ENCODE measurements at regions not wholly inside any gene's neighbourhood (a gene's known extent, or its start where the extent isn't known, plus 50 kb on each side); places are given as distances from the start of the nearest gene placed in this dataset.

GRCh38 chr11:11215058-11215815 lies 137.8 kb downstream of the CSNK2A3 start:
- WGBS, 2 donors = 73 to 79% methylated on average over 5 of the region's 5 CpGs
- no peak for DNase-seq (ENCODE audit: low spot score in 2 of 2)
- no peak overlapping the region for H3K4me3 ChIP-seq (ENCODE audit: low read depth, poor library complexity, severe bottlenecking)
- intact Hi-C loops (cut with DNase I; ENCODE audit: low total_unique reads) = no loop called here
- TF ChIP-seq, protein P1, sequence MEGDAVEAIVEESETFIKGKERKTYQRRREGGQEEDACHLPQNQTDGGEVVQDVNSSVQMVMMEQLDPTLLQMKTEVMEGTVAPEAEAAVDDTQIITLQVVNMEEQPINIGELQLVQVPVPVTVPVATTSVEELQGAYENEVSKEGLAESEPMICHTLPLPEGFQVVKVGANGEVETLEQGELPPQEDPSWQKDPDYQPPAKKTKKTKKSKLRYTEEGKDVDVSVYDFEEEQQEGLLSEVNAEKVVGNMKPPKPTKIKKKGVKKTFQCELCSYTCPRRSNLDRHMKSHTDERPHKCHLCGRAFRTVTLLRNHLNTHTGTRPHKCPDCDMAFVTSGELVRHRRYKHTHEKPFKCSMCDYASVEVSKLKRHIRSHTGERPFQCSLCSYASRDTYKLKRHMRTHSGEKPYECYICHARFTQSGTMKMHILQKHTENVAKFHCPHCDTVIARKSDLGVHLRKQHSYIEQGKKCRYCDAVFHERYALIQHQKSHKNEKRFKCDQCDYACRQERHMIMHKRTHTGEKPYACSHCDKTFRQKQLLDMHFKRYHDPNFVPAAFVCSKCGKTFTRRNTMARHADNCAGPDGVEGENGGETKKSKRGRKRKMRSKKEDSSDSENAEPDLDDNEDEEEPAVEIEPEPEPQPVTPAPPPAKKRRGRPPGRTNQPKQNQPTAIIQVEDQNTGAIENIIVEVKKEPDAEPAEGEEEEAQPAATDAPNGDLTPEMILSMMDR (IDR thresholded peaks at IDR 0.05) = no peak
- no peak for TF ChIP-seq POLR2A (IDR thresholded peaks at IDR 0.05)

- 69 to 72% methylated on average over 4 of the region's 4 CpGs for WGBS, 2 donors
- intact Hi-C loops (cut with DNase I; ENCODE audit: low total_unique reads) = no loop called here
- H3K4me3 ChIP-seq (ENCODE audit: low read depth, poor library complexity, severe bottlenecking) = no peak overlapping the region
- DNase-seq (ENCODE audit: low spot score in 2 of 2) = no peak
- no peak for TF ChIP-seq POLR2A (IDR thresholded peaks at IDR 0.05)
- TF ChIP-seq, protein P1 (IDR thresholded peaks at IDR 0.05) = no peak
These were observed 139.9 kb downstream of the CSNK2A3 start for GRCh38 chr11:11213117-11213516.

- no peak overlapping the region for H3K4me3 ChIP-seq (ENCODE audit: low read depth, poor library complexity, severe bottlenecking)
- no peak for DNase-seq (ENCODE audit: low spot score in 2 of 2)
- TF ChIP-seq, protein P1 (IDR thresholded peaks at IDR 0.05) = no peak
- no peak for TF ChIP-seq POLR2A (IDR thresholded peaks at IDR 0.05)
- intact Hi-C loops (cut with DNase I; ENCODE audit: low total_unique reads) = no loop called here
These were observed 141.2 kb downstream of the CSNK2A3 start for GRCh38 chr11:11211888-11212287.

- WGBS, 2 donors = 20 to 26% methylated on average over 7 of the region's 7 CpGs
- intact Hi-C loops (cut with DNase I; ENCODE audit: low total_unique reads) = no loop called here
- TF ChIP-seq, protein P1 (IDR thresholded peaks at IDR 0.05) = no peak
- TF ChIP-seq POLR2A (IDR thresholded peaks at IDR 0.05) = no peak
- no peak for DNase-seq (ENCODE audit: low spot score in 2 of 2)
- no peak overlapping the region for H3K4me3 ChIP-seq (ENCODE audit: low read depth, poor library complexity, severe bottlenecking)
These were observed 141.9 kb downstream of the CSNK2A3 start for GRCh38 chr11:11211186-11211585.

GRCh38 chr11:11210446-11210845 lies 142.6 kb downstream of the CSNK2A3 start:
- no peak for DNase-seq (ENCODE audit: low spot score in 2 of 2)
- 31 to 68% methylated on average over 3 of the region's 3 CpGs for WGBS, 2 donors
- no peak for TF ChIP-seq POLR2A (IDR thresholded peaks at IDR 0.05)
- TF ChIP-seq, protein P1 (IDR thresholded peaks at IDR 0.05) = no peak
- intact Hi-C loops (cut with DNase I; ENCODE audit: low total_unique reads) = no loop called here
- H3K4me3 ChIP-seq (ENCODE audit: low read depth, poor library complexity, severe bottlenecking) = no peak overlapping the region

- TF ChIP-seq, protein P1 (IDR thresholded peaks at IDR 0.05) = no peak
- TF ChIP-seq POLR2A (IDR thresholded peaks at IDR 0.05) = no peak
- WGBS, 2 donors = 73 to 77% methylated on average over 2 of the region's 2 CpGs
- no peak overlapping the region for H3K4me3 ChIP-seq (ENCODE audit: low read depth, poor library complexity, severe bottlenecking)
- intact Hi-C loops (cut with DNase I; ENCODE audit: low total_unique reads) = no loop called here
- DNase-seq (ENCODE audit: low spot score in 2 of 2) = no peak
These were observed 143.1 kb downstream of the CSNK2A3 start for GRCh38 chr11:11209967-11210366.
